ENCODE measurements at regions not wholly inside any gene's neighbourhood (a gene's known extent, or its start where the extent isn't known, plus 50 kb on each side); places are given as distances from the start of the nearest gene placed in this dataset.

GRCh38 chr14:104435147-104436046, 144.2 kb upstream of the C14orf180 start:
- no peak overlapping the region for H3K4me3 ChIP-seq
- H3K27me3 ChIP-seq = no peaks in the 10 kb centered on the region
- peak overlapping the region; percentile 75 for H3K27ac ChIP-seq
- ATAC-seq (no peak), DNase-seq (peak; percentile 56)
- H3K9me3 ChIP-seq = no peaks in the 10 kb centered on the region
- peaks cover 16% of the 10 kb centered on the region for H3K4me1 ChIP-seq
- TF ChIP-seq CTCF (IDR thresholded peaks at IDR 0.05) = no peak
- no peaks in the 10 kb centered on the region for H3K36me3 ChIP-seq
- intact Hi-C loops (cut with DNase I) = no loop called here

GRCh38 chr14:104436047-104436591, 143.4 kb upstream of the C14orf180 start:
- Histone ChIP-seq H3K9me3 (no peaks in the 10 kb centered on the region), H3K4me3 (peak overlapping the region; percentile 37), H3K27ac (peak overlapping the region; percentile 75), H3K4me1 (peaks cover 16% of the 10 kb centered on the region), H3K36me3 (no peaks in the 10 kb centered on the region), H3K27me3 (no peaks in the 10 kb centered on the region)
- DNase-seq (peak; percentile 79), ATAC-seq (peak; percentile 74)
- intact Hi-C loops (cut with DNase I) = no loop called here
- no peak for TF ChIP-seq CTCF (IDR thresholded peaks at IDR 0.05)

DNA sequence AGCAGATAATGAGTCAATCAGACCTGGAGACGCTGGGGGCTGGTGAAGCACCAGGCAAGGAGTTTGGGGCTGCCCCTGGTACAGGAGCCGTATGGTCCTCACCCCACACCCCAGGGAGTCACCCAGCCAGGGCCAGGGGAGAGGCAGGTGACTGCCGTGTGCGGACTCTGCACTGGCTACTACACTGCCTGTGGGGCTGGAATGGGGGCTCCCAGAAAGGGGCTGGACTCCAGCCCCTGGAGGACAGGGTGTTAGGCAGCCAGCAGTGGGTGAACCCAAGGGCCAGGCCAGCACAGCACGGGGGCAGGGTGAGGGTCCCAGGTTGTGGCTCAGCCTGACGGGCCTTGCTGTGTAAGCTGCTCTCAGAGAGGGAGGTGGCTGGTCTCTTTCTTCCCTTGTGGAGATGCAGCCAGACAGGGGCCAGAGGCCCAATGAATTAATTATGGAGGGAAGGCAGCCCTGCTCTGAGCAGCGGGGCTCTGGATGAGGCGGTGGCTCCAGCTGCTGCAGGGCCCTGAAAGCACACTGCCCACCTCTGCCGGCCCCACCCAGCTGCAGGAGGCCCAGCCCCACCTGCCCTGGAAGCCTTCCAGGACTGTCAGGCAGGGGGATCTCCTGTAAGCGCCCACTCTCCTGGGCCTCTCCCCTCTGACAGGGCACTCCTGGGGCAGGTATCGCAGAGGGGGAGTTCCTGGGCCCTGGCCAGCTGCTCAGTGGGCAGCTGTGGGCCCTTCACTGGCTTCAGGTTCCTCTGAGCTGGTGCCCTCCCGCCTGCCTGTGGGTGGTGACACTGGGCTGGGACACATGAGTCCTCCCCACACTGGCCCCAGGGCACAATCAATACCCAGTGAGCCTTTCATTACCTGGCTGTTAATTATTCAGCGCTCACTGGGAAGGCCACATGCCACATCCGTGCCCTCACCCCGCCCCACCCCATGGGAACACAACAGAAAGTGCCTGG, 142.5 kb upstream of the C14orf180 start:
- no peaks in the 10 kb centered on the region for H3K9me3 ChIP-seq
- TF ChIP-seq CTCF (IDR thresholded peaks at IDR 0.05) = no peak
- peaks cover 16% of the 10 kb centered on the region for H3K4me1 ChIP-seq
- ATAC-seq (no peak), DNase-seq (peak; percentile 29)
- no peaks in the 10 kb centered on the region for H3K36me3 ChIP-seq
- intact Hi-C loops (cut with DNase I) = no loop called here
- no peaks in the 10 kb centered on the region for H3K27me3 ChIP-seq
- H3K4me3 ChIP-seq = peak overlapping the region; percentile 37
- H3K27ac ChIP-seq = peak overlapping the region; percentile 75

DNA sequence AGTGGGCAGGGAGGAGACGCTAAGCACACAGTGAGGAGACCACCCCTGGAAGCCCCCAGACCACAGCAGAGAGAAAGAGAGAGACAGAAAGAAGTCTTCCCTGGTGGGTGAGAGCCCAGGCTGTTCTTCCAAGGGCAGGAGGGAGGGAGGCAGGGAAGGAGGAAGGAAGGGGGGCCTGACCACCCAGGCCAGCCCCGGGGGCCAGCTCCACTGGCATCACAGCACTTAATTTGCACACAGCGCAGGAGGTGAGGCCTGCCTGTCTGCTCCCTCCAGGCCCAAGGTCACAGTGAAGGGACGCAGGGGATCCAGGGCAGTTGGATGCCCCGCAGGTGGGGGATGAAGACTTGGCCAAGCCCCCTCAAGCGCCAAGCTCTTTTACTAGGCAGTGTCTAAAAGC, 141.9 kb upstream of the C14orf180 start:
- ATAC-seq = no peak
- intact Hi-C loops (cut with DNase I) = no loop called here
- no peaks in the 10 kb centered on the region for H3K36me3 ChIP-seq
- H3K4me1 ChIP-seq = peaks cover 16% of the 10 kb centered on the region
- no peak overlapping the region for H3K4me3 ChIP-seq
- peak; percentile 46 for DNase-seq
- no peaks in the 10 kb centered on the region for H3K9me3 ChIP-seq
- no peaks in the 10 kb centered on the region for H3K27me3 ChIP-seq
- no peak overlapping the region for H3K27ac ChIP-seq
- TF ChIP-seq CTCF (IDR thresholded peaks at IDR 0.05) = no peak

DNA sequence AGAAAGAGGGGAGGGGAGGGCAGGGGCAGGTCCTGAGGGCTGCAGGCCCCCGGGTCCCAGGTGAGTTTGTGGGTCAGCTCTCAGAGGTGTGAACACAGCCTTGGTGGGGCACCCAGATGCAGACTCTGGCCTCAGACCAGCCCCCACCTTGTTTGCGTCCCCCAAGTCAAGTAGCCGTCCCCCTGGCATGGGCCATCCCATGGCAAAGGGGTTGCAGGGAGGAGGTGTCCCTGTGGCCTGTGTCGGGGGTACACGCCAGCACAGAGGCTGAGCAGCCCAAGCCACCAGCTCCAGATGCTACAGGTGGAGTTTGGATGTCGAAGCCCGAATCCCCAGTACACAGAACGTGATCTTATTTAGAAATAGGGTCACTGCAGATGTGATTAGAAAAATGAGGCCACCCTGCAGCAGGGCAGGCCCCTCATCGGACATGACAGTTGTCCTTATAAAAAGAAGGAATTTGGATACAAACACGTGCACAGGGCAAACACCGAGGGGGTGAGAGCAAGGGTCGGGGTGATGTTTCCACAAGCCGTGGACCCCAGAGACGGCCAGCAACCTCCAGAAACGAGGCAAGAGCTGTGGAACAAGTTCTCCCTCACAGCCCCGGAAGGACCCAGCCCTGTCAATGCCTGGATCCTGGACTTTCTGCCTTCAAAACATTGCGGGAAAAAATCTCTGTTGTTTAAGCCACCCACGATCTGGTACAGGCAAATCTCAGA, 141.2 kb upstream of the C14orf180 start:
- no peak for TF ChIP-seq CTCF (IDR thresholded peaks at IDR 0.05)
- no peaks in the 10 kb centered on the region for H3K36me3 ChIP-seq
- H3K4me3 ChIP-seq = no peak overlapping the region
- DNase-seq (peak; percentile 54), ATAC-seq (no peak)
- intact Hi-C loops (cut with DNase I) = no loop called here
- H3K9me3 ChIP-seq = no peaks in the 10 kb centered on the region
- H3K27me3 ChIP-seq = no peaks in the 10 kb centered on the region
- H3K27ac ChIP-seq = no peak overlapping the region
- peaks cover 16% of the 10 kb centered on the region for H3K4me1 ChIP-seq
